Coronary artery (tissue), 2 donors: ENCODE measurements at regions not wholly inside any gene's neighbourhood (a gene's known extent, or its start where the extent isn't known, plus 50 kb on each side); places are given as distances from the start of the nearest gene placed in this dataset.

Source experiments
- DNase-seq: peaks from one replicate; pipeline ENCODE4 v3.0.0-alpha.2; 2017; ENCODE audit warnings: low spot score
- H3K27ac ChIP-seq, 2 donors: fragments of 200-600 bp; sonication (generic); one replicate each; pipeline ENCODE4 v1.5.1; 2016 to 2019
- H3K4me3 ChIP-seq: fragments of 200-600 bp; sonication (generic); 2 replicates; pipeline ENCODE4 v1.5.1; 2016; ENCODE audit warnings: mild to moderate bottlenecking, moderate library complexity
- TF ChIP-seq, protein P1 (sequence below): fragments of 200-600 bp; sonication (generic); IDR thresholded peaks from one replicate; pipeline ENCODE4 v1.5.1; 2019; ENCODE audit warnings: antibody characterized with exemption

GRCh38 chr16:65905331-65905730, 461.2 kb upstream of the CDH5 start:
- TF ChIP-seq, protein P1, sequence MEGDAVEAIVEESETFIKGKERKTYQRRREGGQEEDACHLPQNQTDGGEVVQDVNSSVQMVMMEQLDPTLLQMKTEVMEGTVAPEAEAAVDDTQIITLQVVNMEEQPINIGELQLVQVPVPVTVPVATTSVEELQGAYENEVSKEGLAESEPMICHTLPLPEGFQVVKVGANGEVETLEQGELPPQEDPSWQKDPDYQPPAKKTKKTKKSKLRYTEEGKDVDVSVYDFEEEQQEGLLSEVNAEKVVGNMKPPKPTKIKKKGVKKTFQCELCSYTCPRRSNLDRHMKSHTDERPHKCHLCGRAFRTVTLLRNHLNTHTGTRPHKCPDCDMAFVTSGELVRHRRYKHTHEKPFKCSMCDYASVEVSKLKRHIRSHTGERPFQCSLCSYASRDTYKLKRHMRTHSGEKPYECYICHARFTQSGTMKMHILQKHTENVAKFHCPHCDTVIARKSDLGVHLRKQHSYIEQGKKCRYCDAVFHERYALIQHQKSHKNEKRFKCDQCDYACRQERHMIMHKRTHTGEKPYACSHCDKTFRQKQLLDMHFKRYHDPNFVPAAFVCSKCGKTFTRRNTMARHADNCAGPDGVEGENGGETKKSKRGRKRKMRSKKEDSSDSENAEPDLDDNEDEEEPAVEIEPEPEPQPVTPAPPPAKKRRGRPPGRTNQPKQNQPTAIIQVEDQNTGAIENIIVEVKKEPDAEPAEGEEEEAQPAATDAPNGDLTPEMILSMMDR, result no peak
- no peak for DNase-seq
- Histone ChIP-seq H3K27ac (no peak overlapping the region), H3K4me3 (no peak overlapping the region)

- DNase-seq, result no peak
- H3K27ac ChIP-seq, result no peak overlapping the region
- TF ChIP-seq, protein P1, result no peak
- no peak overlapping the region for H3K4me3 ChIP-seq
Measured at GRCh38 chr16:65896448-65897153, 469.9 kb upstream of the CDH5 start.

- TF ChIP-seq, protein P1, result no peak
- H3K4me3 ChIP-seq, result no peak overlapping the region
- no peak for DNase-seq
- H3K27ac ChIP-seq, result no peak overlapping the region
Measured at GRCh38 chr16:65895906-65896305, 470.6 kb upstream of the CDH5 start.

DNA sequence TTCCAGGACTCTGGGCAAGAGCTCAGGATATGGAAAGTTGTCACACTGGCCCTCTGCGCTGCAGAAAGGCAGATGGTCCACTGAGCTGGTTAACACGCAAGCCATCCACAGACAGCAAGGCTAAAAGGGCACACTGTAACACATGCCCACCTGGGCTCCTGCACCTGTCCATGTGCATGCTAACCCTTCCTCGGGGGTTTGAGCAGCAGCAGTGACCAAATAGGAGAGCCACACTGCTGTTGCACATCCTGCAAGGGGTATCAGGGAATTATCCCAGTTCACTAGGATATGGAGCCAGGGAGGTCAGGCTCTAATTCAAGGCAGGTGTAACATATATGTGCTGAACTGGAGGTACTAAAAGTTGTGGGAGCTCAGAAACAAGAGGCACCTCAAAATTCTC, 471.0 kb upstream of the CDH5 start:
- no peak overlapping the region for H3K4me3 ChIP-seq
- DNase-seq, result no peak
- H3K27ac ChIP-seq, result no peak overlapping the region
- TF ChIP-seq, protein P1, result no peak

GRCh38 chr16:65890203-65890602, 476.3 kb upstream of the CDH5 start:
- Histone ChIP-seq H3K27ac (no peak overlapping the region), H3K4me3 (no peak overlapping the region)
- DNase-seq, result no peak
- TF ChIP-seq, protein P1, result no peak

DNA sequence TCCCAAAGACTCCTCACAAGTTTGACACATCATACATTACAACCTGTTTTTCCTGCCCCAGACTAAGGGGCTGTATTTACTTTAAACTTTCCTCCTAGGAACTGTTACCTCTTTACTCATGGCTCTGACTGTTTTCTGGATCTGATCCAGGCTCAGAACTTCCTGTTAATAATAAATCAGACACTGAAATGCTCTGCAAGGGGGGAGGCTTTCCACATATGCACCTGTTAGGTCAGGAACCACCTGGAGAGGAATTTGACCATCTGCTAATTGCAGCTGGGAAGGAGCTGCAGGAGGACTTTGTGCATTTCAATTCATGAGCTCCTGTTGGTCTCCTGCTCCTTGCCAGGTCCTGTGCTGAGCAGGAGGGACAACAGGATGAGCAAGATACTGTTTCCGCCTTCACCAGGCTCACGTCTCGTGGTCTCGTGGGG, 476.9 kb upstream of the CDH5 start:
- no peak overlapping the region for H3K27ac ChIP-seq
- H3K4me3 ChIP-seq, result no peak overlapping the region
- TF ChIP-seq, protein P1, result no peak
- no peak for DNase-seq

- TF ChIP-seq, protein P1, result no peak
- DNase-seq, result no peak
- H3K4me3 ChIP-seq, result no peak overlapping the region
- H3K27ac ChIP-seq, result no peak overlapping the region
Measured at GRCh38 chr16:65888201-65888600, 478.3 kb upstream of the CDH5 start.
